ENCODE measurements at regions not wholly inside any gene's neighbourhood (a gene's known extent, or its start where the extent isn't known, plus 50 kb on each side); places are given as distances from the start of the nearest gene placed in this dataset.

DNA sequence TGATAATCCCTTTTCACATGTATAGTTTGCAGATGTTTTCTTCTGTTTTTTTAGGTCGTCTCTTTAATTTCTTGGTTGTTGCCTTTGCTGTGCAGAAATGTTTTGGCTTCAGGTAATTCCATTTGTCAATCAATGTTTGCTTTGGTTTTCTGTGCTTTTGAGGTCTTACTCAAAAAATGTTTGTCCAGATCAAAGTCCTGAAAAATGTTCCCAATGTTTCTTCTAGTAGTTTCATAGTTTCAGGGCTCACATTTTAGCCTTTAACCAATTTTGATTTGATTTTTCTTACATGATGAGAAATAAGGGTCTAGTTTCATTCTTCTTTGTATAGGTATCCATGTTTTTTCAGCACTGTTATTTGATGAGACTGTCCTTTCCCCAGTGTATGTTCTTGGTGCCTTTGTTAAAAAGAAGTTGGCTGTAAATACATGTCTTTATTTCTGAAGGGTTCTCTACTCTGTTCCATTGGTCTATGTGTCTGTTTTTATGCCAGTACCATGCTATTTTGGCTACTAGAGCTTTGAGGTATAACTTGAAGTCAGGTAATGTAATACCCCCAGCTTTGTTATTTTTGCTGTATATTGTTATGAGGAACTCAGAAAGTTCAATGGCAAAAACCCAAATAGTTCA is 578.7 kb upstream of the SEL1L start:
- TF ChIP-seq, protein P1, sequence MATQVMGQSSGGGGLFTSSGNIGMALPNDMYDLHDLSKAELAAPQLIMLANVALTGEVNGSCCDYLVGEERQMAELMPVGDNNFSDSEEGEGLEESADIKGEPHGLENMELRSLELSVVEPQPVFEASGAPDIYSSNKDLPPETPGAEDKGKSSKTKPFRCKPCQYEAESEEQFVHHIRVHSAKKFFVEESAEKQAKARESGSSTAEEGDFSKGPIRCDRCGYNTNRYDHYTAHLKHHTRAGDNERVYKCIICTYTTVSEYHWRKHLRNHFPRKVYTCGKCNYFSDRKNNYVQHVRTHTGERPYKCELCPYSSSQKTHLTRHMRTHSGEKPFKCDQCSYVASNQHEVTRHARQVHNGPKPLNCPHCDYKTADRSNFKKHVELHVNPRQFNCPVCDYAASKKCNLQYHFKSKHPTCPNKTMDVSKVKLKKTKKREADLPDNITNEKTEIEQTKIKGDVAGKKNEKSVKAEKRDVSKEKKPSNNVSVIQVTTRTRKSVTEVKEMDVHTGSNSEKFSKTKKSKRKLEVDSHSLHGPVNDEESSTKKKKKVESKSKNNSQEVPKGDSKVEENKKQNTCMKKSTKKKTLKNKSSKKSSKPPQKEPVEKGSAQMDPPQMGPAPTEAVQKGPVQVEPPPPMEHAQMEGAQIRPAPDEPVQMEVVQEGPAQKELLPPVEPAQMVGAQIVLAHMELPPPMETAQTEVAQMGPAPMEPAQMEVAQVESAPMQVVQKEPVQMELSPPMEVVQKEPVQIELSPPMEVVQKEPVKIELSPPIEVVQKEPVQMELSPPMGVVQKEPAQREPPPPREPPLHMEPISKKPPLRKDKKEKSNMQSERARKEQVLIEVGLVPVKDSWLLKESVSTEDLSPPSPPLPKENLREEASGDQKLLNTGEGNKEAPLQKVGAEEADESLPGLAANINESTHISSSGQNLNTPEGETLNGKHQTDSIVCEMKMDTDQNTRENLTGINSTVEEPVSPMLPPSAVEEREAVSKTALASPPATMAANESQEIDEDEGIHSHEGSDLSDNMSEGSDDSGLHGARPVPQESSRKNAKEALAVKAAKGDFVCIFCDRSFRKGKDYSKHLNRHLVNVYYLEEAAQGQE (IDR thresholded peaks at IDR 0.05; ENCODE audit: insufficient replicate concordance, low read depth), result no peak
- DNase-seq (ENCODE audit: low read depth in 1 of 2, low spot score in 1 of 2), result no peak
- Histone ChIP-seq H3K4me3 (replicated peaks; ENCODE audit: insufficient read depth, low read length) (no peak overlapping the region), H3K27me3 (ENCODE audit: insufficient read depth, poor library complexity, severe bottlenecking) (no peaks in the 10 kb centered on the region), H3K27ac (replicated peaks) (no peak overlapping the region)

DNA sequence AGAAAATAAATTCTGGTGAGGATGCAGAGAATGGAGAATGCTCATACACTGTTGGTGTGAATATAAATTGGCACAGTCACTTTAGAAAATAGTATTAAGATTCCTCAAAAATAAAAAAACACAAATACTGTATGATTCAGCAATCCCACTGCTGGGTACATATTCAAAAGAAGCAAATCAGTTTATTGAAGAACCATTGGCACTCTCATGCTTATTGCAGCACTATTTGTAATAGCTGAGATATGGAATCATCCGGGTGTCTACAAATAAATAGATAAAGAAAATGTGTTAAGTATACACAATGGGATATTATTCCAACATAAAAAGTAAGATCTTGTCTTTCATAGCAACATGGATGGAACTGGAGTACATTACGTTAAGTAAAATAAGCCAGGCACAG is 579.4 kb upstream of the SEL1L start:
- H3K4me3 ChIP-seq (replicated peaks; ENCODE audit: insufficient read depth, low read length), result no peak overlapping the region
- no peak overlapping the region for H3K27ac ChIP-seq (replicated peaks)
- H3K27me3 ChIP-seq (ENCODE audit: insufficient read depth, poor library complexity, severe bottlenecking), result no peaks in the 10 kb centered on the region
- no peak for TF ChIP-seq SPI1 (IDR thresholded peaks at IDR 0.05; ENCODE audit: borderline replicate concordance, low read depth)
- TF ChIP-seq, protein P1 (IDR thresholded peaks at IDR 0.05; ENCODE audit: insufficient replicate concordance, low read depth), result no peak
- TF ChIP-seq POLR2AphosphoS5 (IDR thresholded peaks at IDR 0.05; ENCODE audit: low read depth), result no peak
- TF ChIP-seq, protein P2, sequence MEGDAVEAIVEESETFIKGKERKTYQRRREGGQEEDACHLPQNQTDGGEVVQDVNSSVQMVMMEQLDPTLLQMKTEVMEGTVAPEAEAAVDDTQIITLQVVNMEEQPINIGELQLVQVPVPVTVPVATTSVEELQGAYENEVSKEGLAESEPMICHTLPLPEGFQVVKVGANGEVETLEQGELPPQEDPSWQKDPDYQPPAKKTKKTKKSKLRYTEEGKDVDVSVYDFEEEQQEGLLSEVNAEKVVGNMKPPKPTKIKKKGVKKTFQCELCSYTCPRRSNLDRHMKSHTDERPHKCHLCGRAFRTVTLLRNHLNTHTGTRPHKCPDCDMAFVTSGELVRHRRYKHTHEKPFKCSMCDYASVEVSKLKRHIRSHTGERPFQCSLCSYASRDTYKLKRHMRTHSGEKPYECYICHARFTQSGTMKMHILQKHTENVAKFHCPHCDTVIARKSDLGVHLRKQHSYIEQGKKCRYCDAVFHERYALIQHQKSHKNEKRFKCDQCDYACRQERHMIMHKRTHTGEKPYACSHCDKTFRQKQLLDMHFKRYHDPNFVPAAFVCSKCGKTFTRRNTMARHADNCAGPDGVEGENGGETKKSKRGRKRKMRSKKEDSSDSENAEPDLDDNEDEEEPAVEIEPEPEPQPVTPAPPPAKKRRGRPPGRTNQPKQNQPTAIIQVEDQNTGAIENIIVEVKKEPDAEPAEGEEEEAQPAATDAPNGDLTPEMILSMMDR (IDR thresholded peaks at IDR 0.05; ENCODE audit: insufficient read depth, low read length), result no peak
- TF ChIP-seq GABPA (IDR thresholded peaks at IDR 0.05; ENCODE audit: low read depth), result no peak
- no peak for DNase-seq (ENCODE audit: low read depth in 1 of 2, low spot score in 1 of 2)

DNA sequence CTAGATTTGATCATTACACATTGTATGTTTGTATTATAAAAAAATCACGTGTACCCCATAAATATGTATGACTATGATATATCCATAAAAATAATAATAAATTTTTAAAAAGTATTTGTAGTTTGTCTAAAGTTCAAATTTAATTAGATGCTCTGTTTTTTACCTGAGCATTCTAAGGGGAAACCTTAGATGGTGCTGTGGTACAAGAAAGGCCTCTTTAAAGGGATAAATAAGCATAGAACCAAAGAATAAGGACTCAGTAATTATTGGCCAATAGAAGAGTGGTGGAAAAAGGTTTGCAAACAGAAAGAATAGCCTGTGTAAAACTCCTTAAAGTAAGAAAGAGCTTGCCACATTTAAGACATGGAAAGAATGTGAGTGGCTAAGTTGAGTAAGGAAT is 580.1 kb upstream of the SEL1L start:
- TF ChIP-seq, protein P1 (IDR thresholded peaks at IDR 0.05; ENCODE audit: insufficient replicate concordance, low read depth), result no peak
- TF ChIP-seq, protein P2 (IDR thresholded peaks at IDR 0.05; ENCODE audit: insufficient read depth, low read length), result no peak
- TF ChIP-seq GABPA (IDR thresholded peaks at IDR 0.05; ENCODE audit: low read depth), result no peak
- no peak for TF ChIP-seq POLR2AphosphoS5 (IDR thresholded peaks at IDR 0.05; ENCODE audit: low read depth)
- TF ChIP-seq SPI1 (IDR thresholded peaks at IDR 0.05; ENCODE audit: borderline replicate concordance, low read depth), result no peak
- no peaks in the 10 kb centered on the region for H3K27me3 ChIP-seq (ENCODE audit: insufficient read depth, poor library complexity, severe bottlenecking)
- no peak for DNase-seq (ENCODE audit: low read depth in 1 of 2, low spot score in 1 of 2)
- no peak overlapping the region for H3K4me3 ChIP-seq (replicated peaks; ENCODE audit: insufficient read depth, low read length)
- no peak overlapping the region for H3K27ac ChIP-seq (replicated peaks)
